Right hindlimb (tissue), 1 donor: ENCODE measurements at regions not wholly inside any gene's neighbourhood (a gene's known extent, or its start where the extent isn't known, plus 50 kb on each side); places are given as distances from the start of the nearest gene placed in this dataset.
A peak's percentile ranks its signal among the peaks of the same experiment; 100 is the strongest.

Experiments used
- DNase-seq: peaks from one replicate; pipeline ENCODE4 v3.0.0-alpha.2; 2018

- no peak for DNase-seq
Measured at GRCh38 chr10:111204838-111205237, 128.0 kb downstream of the ADRA2A start.

- DNase-seq = no peak
Measured at GRCh38 chr10:111206521-111206920, 129.7 kb downstream of the ADRA2A start.

- no peak for DNase-seq
Measured at GRCh38 chr10:111207500-111207899, 130.7 kb downstream of the ADRA2A start.

DNA sequence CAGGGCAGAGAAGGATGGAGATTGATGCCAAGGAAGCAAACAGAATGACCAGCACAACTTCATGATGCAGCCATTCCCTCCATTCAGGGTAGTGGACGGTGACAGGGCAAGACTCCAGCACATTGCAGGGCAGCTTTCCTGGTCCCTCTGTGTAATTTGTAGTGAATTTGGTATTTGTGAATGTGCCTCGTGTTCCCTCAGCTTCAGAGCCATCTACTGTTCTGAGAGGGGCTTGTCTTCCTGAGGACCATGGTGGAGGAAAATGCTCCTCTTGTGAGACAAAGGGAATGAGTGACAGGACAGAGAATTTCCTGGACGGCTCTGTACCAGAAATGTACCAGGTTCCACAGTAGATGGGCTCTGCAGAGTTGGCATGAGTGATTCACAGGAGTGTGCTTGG is 132.1 kb downstream of the ADRA2A start:
- DNase-seq = no peak

GRCh38 chr10:111209692-111210091 is 132.9 kb downstream of the ADRA2A start:
- DNase-seq = peak; percentile 38

DNA sequence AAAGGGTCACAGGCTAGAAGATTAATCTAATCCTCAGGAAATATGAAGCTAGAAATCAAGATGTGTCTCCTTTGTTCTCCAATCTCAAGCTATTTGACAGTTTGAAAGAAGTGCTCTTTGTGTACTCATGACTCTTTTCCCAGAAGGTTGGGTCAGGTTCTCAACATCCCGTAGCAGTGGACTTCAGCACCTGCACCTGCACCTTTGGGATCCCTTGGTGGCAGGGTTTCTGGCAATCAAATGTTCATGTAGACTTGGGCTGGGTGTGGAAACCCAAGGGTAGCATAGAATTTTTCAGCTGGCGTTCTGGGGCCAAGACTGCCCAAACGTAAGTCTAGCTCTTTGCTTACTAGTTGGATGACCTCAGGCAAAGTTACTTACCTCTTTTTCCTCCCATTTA is 134.4 kb downstream of the ADRA2A start:
- DNase-seq = no peak

DNA sequence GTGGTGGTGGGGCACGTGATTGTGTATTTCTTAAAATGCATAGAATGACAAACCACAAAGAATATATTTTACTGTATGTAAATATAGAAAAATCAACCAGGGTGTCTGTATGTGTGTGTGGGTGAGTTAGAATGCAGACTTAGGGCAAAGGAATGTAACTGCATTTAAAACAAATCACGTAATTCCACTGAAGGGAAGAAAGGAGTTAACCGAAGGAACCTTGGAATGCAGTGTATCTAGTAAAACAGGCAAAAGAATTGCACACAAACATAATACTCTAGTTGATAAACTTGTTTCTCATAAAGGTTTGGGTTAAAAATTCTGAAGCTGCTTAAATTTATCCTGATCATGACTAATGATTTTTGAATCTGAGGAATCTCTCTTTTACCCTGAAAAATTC is 134.9 kb downstream of the ADRA2A start:
- no peak for DNase-seq

DNA sequence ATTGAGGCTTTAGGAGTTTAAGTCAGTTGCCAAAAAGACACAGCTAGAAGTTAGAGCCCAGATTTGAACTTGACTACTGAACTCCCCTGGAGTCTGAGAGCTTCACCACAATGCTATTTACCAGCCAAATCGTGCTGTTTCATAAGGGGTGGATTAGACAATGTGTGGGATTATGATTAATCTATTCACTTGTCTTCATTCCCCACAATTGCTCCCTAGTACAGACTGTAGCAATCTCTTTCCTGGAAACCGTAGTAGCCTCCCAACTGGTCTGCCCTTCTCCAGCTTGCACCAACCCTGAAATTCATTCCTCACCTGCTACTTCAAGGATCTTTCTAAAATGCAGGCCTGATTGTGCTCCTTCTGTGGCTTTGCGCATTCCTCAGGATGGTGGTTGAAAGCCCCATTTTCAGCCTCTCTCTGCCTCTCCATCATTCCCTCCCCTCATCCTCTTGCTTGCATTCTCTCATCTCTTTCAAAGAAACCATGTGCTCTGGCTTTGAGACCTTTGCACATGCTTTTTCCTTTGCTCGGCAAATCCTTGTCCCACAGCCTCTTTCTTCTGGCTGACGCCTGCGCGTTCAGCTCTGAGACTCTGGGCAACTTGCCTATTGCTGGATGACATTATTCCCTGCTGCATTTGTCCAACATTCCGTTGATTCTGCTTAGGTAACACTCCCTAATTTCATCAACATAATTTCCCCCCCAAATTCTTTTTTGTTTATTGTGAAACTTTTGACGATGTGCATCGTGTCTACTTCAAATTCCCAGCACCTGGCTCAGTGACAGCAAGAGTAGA is 145.1 kb downstream of the ADRA2A start:
- DNase-seq = no peak

GRCh38 chr10:111222961-111223360 is 146.1 kb downstream of the ADRA2A start:
- DNase-seq = no peak

GRCh38 chr10:111231779-111232178 is 154.9 kb downstream of the ADRA2A start:
- no peak for DNase-seq

GRCh38 chr10:111233439-111233838 is 156.6 kb downstream of the ADRA2A start:
- no peak for DNase-seq

- DNase-seq = no peak
Measured at GRCh38 chr10:111234234-111234913, 157.5 kb downstream of the ADRA2A start.

DNA sequence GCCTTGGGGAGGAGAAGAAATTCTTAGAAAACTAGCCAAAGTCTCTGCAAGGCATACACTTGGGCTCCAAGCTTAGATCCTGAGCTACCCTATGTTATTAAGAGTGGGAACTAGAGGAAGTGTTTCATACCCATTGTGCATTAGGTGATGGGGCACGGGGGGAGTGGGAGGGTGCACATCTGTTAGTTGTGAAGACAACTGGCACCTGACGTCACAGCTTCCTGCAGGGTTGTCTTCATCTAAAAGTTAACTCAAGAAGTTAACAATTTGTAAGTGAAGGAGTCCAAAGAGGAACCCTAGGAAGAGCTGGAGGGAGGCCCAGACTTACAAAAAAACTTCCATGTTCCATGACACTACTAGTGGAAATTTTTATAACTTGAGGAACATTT is 158.1 kb downstream of the ADRA2A start:
- DNase-seq = no peak

- DNase-seq = no peak
Measured at GRCh38 chr10:111240348-111240747, 163.5 kb downstream of the ADRA2A start.

DNA sequence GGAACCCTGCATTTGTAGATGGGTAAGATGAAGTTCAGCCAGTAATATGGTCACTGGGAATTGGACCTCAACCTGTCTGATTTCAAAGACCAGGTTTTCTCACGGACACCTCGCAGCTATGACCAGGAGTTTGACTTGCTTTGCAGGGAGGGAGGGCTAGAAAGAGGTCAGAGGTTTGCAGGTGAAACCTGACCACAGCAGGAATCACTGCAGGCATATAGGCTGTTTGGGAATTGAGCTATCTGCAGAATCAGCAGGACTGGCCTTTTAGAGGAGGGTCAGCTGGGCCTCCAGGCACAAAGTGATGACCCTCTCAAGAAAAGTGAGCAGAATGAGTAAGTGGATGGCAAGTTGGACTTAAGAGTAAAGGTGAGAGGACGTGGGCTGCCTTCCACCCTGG is 166.3 kb downstream of the ADRA2A start:
- no peak for DNase-seq

DNA sequence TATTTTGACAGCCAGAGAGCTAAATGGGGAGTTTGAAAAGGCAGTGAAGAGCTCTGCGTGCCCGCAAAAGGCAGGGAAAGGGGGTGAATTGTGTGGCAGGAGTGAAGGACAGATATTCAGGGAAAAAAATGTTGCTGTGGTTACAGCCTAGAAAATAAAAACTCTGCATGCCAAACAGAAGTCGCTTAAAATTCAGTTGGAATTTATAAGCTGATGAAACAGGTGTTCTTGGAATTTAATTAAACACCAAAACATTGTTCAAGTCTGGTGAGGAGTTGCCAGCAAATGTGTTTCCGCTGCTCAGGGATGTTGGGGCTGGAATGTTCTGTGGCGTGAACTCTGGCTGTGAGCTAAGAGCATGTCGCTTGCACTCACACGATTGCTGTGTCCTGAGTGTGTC is 169.3 kb downstream of the ADRA2A start:
- no peak for DNase-seq

DNA sequence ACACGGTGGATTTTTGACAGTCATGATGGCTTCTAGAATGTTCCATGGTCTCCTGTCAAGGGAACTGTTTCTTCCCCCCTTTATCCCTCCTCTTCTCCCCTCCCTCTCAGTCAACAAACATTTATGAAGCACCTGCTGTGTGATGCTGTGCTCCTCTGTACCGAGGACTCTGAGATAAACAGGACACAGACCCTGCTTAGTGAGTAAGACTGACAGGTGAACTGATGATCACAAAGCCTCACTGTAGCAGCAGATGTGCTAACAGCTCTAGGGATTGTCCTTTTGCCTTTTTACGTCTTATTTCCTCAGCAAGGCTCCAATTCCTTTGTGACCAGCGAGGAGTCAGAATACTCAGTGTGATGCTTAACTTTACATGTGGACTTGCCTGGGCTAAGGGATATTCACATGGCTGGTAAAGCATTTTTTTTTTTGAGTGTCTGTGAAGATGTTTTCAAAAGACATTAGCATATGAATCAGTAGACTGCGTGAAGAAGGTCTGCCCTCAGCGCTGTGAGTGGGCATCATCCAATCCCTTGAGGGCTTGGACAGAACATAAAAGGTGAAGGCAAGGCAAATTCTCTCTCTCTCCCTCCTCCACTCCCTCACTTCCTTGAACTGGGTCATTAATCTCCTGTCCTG is 170.1 kb downstream of the ADRA2A start:
- DNase-seq = no peak

DNA sequence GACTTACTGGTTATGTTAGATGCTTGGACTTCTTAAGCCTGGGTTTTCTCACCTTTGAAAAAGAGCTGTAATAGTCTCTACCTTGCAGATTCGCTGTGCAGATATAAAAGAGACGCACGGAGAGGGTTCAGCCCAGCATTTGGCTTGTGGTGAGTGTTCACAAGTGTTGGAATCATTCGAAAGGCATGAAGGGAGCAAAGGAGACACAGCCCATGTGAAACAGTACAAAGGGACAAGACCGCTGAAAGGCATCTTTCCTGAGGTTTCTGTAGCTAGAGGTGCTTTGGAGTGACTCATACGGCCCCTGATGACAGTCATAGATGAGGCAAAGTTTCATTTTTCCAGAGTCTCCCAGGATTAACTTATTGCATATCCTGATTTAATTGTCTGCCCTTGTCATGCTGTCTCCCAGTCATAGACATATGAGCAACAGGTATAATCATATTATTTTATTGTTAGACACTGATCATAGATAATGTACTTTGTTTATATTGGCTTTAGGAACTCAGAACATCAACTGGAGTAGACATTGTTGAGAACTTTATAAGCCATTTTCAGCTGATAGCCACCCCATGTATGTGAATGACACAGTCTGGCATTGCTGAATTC is 171.1 kb downstream of the ADRA2A start:
- DNase-seq = no peak

GRCh38 chr10:111249925-111250324 is 173.1 kb downstream of the ADRA2A start:
- DNase-seq = no peak

DNA sequence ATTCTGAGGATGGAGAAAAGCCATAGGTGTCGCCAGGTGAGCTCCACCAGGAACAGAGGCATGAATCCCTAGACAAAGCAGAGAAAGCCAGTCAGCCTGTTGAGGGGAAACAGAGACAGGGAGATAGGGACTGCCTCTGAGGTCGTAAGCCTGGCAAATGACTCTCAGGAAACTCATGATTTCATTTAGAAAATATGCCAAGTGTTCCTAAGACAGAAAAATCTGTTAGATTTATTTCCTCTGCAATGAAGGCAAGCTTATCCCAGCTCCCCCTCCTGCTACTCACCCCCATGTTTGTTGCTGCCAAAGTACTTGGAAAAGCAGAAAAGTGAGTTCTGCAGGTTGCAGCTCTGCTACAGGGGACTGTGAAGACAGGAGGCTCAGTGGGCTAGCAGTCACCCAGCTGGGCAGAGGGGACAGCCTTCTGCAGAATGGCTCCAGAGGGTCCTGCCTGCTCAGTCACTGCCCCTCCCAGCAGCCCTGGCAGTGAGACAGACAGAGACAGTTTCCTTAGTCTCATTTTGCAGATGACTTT is 184.3 kb downstream of the ADRA2A start:
- no peak for DNase-seq

GRCh38 chr10:111265341-111265740 is 188.5 kb downstream of the ADRA2A start:
- DNase-seq = no peak

GRCh38 chr10:111266165-111266564 is 189.3 kb downstream of the ADRA2A start:
- DNase-seq = no peak

DNA sequence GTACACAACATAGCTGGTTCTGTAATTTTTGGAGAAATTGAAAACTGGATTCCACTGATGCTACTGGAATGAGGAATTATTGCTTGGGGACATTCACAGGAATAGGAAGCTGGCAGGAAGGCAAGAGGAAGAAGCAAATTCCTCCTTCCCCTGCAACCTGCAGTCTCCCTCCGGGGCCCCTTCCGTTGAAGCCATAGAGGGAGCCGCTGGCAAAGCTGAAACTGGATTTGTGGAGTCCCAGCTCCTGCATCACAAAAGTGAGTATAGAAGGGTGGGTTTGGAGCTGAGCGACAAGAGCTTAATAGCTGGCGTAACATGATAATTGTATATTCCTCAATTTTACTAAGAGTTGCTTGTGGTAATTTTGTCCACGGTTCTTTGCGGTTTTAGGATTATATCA is 190.8 kb downstream of the ADRA2A start:
- DNase-seq = no peak
